ENCODE measurements at regions not wholly inside any gene's neighbourhood (a gene's known extent, or its start where the extent isn't known, plus 50 kb on each side); places are given as distances from the start of the nearest gene placed in this dataset.

DNA sequence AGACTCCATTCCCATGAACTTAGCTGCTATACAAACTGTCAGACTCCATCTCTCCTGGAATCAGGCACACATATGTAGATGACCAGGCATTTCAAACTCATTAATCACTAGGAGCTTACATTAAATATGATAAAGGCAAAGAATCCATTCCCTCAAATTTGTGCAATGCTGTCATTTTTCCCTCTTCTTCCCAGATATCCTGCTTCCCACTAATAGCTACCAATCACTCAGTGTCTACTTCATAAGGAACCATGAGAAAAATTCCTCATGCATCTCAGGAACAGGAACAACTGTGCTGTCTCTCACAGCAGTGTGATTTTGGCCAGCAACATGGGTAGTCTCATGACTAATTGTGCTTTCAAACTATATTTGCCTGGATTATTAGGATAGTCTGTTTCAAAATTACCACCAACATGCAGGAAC lies 133.9 kb downstream of the DKK1 start:
- DNase-seq (ENCODE audit: low spot score): no peak
- TF ChIP-seq, protein P1, sequence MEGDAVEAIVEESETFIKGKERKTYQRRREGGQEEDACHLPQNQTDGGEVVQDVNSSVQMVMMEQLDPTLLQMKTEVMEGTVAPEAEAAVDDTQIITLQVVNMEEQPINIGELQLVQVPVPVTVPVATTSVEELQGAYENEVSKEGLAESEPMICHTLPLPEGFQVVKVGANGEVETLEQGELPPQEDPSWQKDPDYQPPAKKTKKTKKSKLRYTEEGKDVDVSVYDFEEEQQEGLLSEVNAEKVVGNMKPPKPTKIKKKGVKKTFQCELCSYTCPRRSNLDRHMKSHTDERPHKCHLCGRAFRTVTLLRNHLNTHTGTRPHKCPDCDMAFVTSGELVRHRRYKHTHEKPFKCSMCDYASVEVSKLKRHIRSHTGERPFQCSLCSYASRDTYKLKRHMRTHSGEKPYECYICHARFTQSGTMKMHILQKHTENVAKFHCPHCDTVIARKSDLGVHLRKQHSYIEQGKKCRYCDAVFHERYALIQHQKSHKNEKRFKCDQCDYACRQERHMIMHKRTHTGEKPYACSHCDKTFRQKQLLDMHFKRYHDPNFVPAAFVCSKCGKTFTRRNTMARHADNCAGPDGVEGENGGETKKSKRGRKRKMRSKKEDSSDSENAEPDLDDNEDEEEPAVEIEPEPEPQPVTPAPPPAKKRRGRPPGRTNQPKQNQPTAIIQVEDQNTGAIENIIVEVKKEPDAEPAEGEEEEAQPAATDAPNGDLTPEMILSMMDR (IDR thresholded peaks at IDR 0.05; ENCODE audit: borderline replicate concordance, control extremely low read depth, extremely low read depth, insufficient read depth, missing control alignments): no peak
- in situ Hi-C loops (cut with MboI; ENCODE audit: low sequenced_read_pairs, unreplicated experiment): no loop called here

DNA sequence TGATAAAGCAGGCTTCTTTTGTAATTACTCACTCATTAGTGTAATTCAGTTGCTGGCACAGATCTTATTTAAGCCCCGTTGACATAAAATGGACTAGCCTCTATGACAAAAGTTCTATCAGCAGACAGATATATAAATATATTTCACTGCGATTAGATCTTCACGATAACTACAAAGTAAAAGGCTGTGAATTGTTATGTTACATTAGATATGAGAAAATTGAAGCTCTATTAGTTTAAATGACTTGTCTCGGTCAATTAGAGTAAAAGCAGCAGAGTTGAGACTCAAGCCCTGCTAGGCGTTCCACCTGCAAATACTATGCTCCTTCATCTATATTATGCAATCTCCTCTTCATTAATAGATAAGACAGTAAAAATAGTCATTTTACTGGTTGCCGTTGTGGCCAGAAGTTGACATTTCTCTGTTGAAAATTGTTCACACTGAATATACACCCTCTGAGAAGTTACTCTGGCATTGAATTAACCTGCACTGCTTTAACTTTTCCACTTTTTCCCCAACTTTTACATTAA lies 136.7 kb downstream of the DKK1 start:
- in situ Hi-C loops (cut with MboI; ENCODE audit: low sequenced_read_pairs, unreplicated experiment): no loop called here
- TF ChIP-seq, protein P1 (IDR thresholded peaks at IDR 0.05; ENCODE audit: borderline replicate concordance, control extremely low read depth, extremely low read depth, insufficient read depth, missing control alignments): no peak
- no peak for DNase-seq (ENCODE audit: low spot score)

DNA sequence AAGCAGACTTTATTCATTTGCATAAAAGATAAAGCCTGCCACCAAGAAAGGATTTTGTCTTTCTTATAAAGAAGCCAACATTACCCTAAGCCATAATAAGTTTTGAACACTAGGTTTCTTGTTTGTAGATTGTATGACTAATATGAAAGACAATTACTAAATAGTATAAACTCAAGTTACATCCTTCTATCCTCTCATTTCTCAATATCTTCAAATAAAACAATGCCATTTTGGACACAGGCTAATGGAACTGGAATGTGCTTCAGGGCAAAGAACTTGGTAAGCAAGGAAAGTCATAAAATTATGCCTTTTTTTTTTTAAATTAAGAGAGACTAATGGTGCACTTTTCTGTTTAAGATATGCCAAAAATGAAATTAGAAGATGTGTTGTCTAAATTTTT lies 137.7 kb downstream of the DKK1 start:
- DNase-seq (ENCODE audit: low spot score): no peak
- in situ Hi-C loops (cut with MboI; ENCODE audit: low sequenced_read_pairs, unreplicated experiment): no loop called here
- TF ChIP-seq, protein P1 (IDR thresholded peaks at IDR 0.05; ENCODE audit: borderline replicate concordance, control extremely low read depth, extremely low read depth, insufficient read depth, missing control alignments): no peak

DNA sequence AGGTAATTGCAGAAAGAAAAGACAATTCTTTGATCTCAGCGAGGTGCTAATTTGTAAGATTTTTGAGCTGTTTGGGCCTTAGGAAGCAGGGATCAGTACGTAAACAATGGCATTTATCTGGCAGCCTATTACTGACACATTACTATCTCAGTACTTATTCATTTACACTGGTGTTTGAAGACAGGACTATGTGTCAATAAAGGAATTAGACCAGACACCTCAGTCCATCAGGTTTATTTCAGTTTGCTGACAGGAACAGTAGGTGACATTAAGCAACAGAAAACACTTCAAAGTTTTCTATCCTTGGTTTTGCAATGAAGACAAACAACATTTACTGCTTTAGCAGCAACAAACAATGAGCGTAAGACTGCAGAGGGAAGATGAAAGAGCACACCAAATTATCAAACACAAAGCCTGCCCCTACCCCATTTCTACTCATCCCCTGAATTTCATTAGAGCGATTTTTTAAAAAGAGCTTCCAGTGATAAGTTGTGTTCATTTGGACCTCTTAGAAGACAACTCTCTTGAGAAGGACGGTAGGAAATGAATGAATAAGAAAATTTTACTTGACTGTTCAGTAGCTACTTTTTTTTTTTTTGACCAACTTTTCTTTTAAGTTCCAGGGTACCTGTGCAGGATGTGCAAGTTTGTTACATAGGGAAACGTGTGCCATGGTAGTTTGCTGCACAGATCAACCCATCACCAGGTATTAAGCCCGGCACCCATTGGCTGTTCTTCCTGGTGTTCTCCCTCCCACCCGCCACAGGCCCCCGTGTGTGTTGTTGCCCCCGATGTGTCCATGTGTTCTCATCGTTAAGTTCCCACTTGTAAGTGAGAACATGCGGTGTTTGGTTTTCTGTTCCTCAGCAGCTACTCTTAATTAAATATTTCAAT lies 138.8 kb downstream of the DKK1 start:
- in situ Hi-C loops (cut with MboI; ENCODE audit: low sequenced_read_pairs, unreplicated experiment): no loop called here
- TF ChIP-seq, protein P1 (IDR thresholded peaks at IDR 0.05; ENCODE audit: borderline replicate concordance, control extremely low read depth, extremely low read depth, insufficient read depth, missing control alignments): no peak

DNA sequence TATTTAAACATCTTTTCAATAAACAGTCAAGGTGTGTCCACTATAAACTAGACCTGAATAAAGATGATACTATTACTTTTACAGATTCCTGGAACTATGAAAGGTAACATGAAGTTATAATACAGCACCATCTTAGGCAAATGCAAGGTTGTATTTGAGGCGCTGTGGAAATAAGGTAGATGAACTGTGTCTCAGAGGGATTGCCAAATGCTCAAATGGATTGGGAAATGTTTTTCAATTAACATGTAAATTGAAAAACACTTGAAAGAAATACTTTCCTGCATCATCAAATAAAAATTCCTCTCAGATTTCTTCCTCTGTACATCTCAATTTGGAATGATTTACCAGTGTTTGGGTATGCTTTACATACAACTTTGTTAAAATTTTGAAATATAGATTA lies 139.4 kb downstream of the DKK1 start:
- no peak for DNase-seq (ENCODE audit: low spot score)
- in situ Hi-C loops (cut with MboI; ENCODE audit: low sequenced_read_pairs, unreplicated experiment): no loop called here
- TF ChIP-seq, protein P1 (IDR thresholded peaks at IDR 0.05; ENCODE audit: borderline replicate concordance, control extremely low read depth, extremely low read depth, insufficient read depth, missing control alignments): no peak

More for the DNA sequence above, 138.8 kb downstream of the DKK1 start:
- no peak for DNase-seq (ENCODE audit: low spot score)

DNA sequence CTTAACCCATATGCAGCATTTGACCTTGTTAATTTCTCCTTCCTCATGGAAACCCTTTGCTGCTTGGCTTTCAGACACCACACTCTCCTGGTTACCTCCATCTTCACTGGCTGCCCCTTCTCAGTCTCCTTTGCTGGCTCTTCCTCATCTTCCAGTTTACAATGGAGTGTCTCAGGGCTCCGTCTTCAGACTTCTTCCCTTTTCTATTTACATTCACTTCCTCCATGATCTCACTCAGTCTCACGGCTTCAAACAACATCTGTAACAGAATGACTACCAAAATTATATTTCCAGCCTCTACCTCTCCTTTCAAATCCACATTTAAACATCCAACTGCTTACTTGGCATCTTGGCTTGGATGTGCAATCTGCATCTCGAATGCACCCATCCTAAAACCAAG lies 140.4 kb downstream of the DKK1 start:
- in situ Hi-C loops (cut with MboI; ENCODE audit: low sequenced_read_pairs, unreplicated experiment): no loop called here
- DNase-seq (ENCODE audit: low spot score): no peak
- TF ChIP-seq, protein P1 (IDR thresholded peaks at IDR 0.05; ENCODE audit: borderline replicate concordance, control extremely low read depth, extremely low read depth, insufficient read depth, missing control alignments): no peak
